ENCODE measurements at regions not wholly inside any gene's neighbourhood (a gene's known extent, or its start where the extent isn't known, plus 50 kb on each side); places are given as distances from the start of the nearest gene placed in this dataset.
A peak's percentile ranks its signal among the peaks of the same experiment; 100 is the strongest.
"Not testable (repeated sequence)": the region's sequence is repeated elsewhere in the genome, so short reads cannot be mapped to it uniquely, and the experiment has no call there.

- DNase-seq: no peak
Observed at GRCh38 chr4:151459375-151459774, 50.4 kb downstream of the FHIP1A start.

GRCh38 chr4:151460434-151460833, 51.5 kb downstream of the FHIP1A start:
- no peak for DNase-seq

DNA sequence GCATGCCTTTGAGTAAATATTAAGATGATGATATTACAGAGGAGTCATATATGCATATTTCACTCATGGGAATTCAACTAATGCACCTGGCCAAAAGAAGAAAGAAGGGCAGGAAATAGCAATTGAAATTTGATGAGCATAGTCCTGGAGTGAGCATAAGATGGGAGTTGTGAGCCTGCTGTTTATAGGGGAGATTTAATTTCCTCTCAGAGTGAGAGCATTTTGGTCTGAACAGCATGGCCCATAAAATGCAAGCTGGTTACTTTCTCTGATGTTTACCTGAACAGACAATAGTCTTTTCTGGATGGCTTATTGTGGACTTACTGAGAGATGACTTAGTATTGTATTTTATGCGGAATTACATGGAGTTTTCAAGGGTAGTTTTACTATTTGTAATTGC, 53.6 kb downstream of the FHIP1A start:
- no peak for DNase-seq

DNA sequence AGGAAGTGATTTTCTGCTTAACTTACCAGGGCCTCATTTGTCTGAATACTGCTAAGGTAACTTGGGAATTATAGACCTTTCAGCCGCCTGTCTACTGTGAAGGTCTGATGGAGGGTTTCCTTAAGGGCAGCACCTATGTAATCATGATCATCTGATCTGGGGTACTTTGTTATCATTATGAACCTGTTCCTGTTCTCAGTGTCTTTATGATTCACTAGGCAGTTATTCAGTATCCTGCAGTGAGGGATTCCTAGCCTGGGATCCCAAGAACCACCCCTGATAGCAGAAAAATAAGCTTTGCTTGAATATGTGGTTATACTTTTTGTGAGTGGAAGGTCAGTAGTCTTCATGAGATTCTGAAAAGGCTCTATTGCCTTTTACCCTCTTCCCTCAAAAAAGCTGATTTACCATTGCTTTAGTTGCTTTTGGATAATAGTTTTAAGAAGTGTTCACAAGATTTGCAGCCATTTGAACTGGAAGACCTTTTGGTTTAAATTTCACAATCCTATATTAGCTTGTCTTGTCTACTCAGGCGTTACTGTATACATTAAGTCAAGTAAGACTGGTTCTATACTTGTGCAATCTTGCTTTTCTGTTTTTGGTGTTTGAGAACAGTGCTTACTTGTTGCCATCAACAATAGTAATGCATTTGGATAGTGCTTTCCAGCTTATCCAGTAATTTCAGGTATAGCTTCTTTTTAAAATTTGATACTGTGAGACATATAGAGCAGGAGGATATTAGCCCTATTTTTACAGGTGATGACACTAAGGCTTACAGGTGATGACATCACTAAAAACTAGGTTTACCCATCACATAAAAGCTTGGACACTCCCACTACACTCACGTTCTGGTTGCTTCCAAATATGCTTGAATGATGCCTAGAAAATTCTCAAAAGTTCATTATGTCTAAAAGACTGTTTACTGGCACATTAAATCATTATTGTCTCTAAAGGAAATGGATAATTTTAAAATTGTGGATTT, 60.0 kb downstream of the FHIP1A start:
- no peak for DNase-seq

GRCh38 chr4:151469970-151470369, 61.0 kb downstream of the FHIP1A start:
- DNase-seq: no peak

DNA sequence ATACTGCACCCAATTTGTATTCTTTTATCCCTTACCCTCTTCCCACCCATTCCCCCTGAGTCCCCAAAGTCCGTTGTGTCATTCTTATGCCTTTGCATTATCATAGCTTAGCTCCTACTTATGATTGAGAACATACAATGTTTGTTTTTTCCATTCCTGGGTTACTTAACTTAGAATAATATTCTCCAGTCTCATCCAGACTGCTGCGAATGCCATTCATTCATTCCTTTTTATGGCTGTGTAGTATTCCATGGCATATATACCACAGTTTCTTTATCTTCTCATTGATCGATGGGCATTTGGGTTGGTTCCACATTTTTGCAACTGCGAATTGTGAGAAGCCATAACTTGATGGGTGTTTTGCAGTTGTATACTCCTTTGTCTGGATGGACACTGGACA, 62.8 kb downstream of the FHIP1A start:
- DNase-seq: no peak

- no peak for DNase-seq
Observed at GRCh38 chr4:151472297-151472696, 63.3 kb downstream of the FHIP1A start.

DNA sequence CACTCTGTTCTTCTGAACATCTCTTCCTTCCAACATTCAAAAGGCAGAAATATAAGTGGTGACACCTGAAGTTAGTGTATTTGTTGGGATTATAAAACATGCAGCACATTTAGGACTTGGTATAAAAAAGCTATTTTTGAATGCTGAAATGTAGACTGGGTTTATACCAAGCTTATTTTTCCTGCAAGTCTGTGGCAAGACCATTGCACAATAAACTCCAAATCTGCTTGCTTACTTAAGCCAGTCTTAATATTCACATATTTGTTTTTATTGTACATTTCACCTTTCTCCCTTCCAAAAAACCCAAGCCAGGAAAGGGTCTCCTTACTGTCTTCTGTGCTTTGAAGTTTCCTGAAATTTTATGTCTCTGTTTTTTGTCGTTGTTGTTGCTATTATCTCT, 63.7 kb downstream of the FHIP1A start:
- DNase-seq: no peak

GRCh38 chr4:151473521-151474097, 64.6 kb downstream of the FHIP1A start:
- no peak for DNase-seq

- DNase-seq: no peak
Observed at GRCh38 chr4:151475035-151475714, 66.2 kb downstream of the FHIP1A start.

DNA sequence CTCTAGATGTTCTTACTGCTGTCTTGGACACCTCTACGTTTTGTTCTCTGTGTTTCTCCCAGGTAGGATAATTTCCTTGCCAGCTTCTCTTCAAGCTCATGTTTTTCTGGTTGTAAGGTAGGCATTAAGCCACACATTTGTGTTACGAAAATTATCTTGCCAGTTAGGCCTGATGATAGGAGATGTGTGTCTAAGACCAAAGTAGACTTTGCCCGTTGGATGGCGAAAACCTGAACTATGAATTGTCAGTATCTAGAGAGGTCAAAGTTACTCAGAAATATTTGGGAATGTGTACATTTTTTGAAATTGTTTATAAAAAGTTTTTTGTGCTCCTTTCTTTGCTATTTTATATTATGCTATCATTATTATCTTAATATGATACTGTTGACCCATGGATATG, 72.8 kb downstream of the FHIP1A start:
- no peak for DNase-seq

DNA sequence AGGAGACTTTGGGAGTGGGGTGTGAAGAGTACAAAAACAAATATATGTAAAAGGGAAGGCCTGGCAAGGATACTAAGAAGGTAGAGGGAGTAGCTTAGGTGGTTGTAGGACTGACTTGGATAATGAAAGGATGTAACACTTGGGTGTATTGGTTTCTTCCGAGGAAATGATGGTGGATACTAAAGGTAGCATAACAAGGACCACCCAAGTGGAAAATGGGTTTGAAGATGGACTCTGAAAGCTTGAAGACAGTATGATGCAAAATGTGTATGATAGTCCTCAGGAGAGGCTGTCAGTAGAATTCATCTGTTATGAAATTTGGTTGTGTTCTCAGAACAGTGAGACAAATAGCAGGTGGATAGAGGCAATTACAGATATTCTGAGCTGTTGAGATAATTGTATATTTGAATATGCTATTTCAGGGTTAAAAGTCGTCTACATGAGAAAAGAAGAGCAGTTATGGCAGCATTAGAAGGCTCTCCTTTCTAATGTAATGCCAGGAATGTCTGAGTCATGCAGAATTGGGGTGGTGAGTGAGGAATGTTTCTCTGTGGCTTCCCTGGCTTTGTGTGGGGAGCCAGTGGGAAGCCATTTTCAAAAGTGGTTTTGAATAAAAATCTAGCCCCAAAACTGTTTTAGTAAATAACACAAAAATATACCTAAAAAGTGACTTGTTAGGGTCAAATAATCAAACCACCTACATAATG, 75.6 kb downstream of the FHIP1A start:
- peak; percentile 6 for DNase-seq

GRCh38 chr4:151485541-151486131, 76.7 kb downstream of the FHIP1A start:
- DNase-seq: no peak

DNA sequence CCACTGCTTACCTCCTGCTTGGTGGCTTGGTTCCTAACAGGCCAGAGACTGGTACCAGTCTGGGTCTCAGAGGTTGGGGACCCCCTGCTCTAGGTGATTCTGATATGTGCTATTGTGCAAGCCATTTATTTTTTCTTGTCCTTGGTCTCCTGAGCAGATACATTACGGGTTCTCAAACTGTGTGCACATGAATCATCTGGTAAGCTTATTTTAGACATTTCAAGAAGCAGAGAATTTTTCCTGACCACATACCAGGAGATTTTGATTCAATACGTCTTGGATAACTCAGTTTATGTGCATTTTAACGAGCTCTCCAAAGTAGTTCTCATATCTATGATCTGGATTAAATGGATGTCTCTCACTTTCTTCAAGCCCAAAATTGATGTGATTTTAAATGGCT, 77.2 kb downstream of the FHIP1A start:
- DNase-seq: no peak

- DNase-seq: no peak
Observed at GRCh38 chr4:151488968-151489367, 80.0 kb downstream of the FHIP1A start.

GRCh38 chr4:151489462-151490203, 80.7 kb downstream of the FHIP1A start:
- no peak for DNase-seq

DNA sequence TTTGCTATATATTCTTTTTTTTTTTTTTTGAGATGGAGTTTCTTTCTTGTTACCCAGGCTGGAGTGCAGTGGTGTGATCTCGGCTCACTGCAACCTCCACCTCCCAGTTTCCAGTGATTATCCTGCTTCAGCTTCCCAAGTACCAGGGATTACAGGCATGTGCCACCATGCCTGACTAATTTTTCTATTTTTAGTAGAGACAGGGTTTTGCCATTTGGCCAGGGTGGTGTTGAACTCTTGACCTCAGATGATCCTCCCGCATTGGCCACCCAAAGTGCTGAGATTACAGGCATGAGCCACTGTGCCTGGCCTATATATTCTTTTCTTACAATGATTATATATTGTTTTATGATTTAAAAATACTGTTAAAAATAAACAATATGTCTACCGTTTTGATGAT, 86.6 kb downstream of the FHIP1A start:
- not testable (repeated sequence) for DNase-seq

DNA sequence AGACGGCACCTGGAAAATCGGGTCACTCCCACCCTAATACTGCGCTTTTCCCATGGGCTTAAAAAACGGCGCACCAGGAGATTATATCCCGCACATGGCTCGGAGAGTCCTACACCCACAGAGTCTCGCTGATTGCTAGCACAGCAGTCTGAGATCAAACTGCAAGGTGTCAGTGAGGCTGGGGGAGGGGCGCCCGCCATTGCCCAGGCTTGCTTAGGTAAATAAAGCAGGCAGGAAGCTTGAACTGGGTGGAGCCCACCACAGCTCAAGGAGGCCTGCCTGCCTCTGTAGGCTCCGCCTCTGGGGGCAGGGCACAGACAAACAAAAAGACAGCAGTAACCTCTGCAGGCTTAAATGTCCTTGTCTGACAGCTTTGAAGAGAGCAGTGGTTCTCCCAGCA, 102.6 kb downstream of the FHIP1A start:
- not testable (repeated sequence) for DNase-seq

DNA sequence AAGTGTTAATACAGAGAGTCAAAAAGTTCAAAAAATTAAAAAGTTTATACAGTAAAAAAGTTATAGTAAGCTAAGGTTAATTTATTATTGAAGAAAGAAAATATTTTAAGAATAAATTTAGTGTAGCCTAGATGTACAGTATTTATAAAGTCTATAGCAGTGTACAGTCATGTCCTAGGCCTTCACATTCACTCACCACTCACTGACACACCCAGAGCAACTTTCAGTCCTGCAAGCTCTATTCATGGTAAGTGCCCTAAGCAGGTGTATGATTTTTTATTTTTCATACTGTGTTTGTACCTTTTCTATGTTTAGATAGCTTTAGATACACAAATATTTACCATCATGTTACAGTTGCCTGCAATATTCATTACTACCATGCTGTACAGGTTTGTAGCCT, 108.9 kb downstream of the FHIP1A start:
- DNase-seq: no peak

DNA sequence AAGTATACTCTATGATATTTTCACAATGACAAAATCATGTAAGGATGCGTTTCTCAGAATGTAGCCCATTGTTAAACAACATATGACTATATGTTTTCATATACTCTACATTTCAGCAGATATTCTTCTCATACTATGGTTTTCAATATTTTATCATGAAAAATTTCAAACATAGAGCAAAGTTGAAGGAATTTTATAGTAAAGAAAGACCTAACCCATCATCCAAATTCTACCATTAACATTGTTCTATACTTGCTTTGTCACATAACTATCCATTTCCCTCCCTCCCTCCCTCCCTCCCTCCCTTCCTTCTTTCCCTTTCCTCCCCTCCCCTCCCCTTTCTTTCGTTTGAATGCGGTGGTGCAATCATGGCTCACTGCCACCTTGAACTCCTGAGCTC, 109.4 kb downstream of the FHIP1A start:
- no peak for DNase-seq

- no peak for DNase-seq
Observed at GRCh38 chr4:151519728-151520415, 110.9 kb downstream of the FHIP1A start.
